ENCODE measurements at regions not wholly inside any gene's neighbourhood (a gene's known extent, or its start where the extent isn't known, plus 50 kb on each side); places are given as distances from the start of the nearest gene placed in this dataset.

- no peak for TF ChIP-seq CTCF (conservative IDR thresholded peaks at IDR 0.05)
- no peak for TF ChIP-seq ZFX (IDR thresholded peaks at IDR 0.05)
These were observed 107.6 kb downstream of the KCNJ2 start for GRCh38 chr17:70276906-70277305.
